AG04449 (cell line): ENCODE measurements at regions not wholly inside any gene's neighbourhood (a gene's known extent, or its start where the extent isn't known, plus 50 kb on each side); places are given as distances from the start of the nearest gene placed in this dataset.

Experiments used
- CTCF ChIA-PET: fragments of 350-600 bp; formaldehyde crosslinking; extraction: SDS; loops from one replicate; lab custom pipeline; 2021; ENCODE audit warnings: antibody characterized with exemption; lab: Yijun Ruan, JAX
- POLR2A ChIA-PET: fragments of 400-600, 350-600 bp; formaldehyde crosslinking; extraction: SDS; loops from one replicate; lab custom pipeline; 2020; ENCODE audit warnings: antibody characterized with exemption, inconsistent platforms; lab: Yijun Ruan, JAX
- DNase-seq: peaks from one replicate; pipeline ENCODE4 v3.0.0-alpha.2; 2010; ENCODE audit warnings: low read depth, low spot score
- H3K4me3 ChIP-seq: 2 replicates; pipeline ENCODE4 v1.5.1; 2011; ENCODE audit warnings: low read depth, mild to moderate bottlenecking, control low read depth, low read length
- CTCF ChIP-seq: IDR thresholded peaks from one replicate; pipeline ENCODE4 v1.5.1; 2011; ENCODE audit warnings: mild to moderate bottlenecking, moderate library complexity, low read length, control low read depth, inconsistent platforms; ENCODE audit not compliant: insufficient read depth; ENCODE audit errors: missing control alignments

- POLR2A ChIA-PET, result no interaction called here
- TF ChIP-seq CTCF, result no peak
- no peak for DNase-seq
- H3K4me3 ChIP-seq, result no peak overlapping the region
- CTCF ChIA-PET, result no interaction called here
Measured at GRCh38 chr17:79518585-79519523, 92.0 kb downstream of the RBFOX3 start.

DNA sequence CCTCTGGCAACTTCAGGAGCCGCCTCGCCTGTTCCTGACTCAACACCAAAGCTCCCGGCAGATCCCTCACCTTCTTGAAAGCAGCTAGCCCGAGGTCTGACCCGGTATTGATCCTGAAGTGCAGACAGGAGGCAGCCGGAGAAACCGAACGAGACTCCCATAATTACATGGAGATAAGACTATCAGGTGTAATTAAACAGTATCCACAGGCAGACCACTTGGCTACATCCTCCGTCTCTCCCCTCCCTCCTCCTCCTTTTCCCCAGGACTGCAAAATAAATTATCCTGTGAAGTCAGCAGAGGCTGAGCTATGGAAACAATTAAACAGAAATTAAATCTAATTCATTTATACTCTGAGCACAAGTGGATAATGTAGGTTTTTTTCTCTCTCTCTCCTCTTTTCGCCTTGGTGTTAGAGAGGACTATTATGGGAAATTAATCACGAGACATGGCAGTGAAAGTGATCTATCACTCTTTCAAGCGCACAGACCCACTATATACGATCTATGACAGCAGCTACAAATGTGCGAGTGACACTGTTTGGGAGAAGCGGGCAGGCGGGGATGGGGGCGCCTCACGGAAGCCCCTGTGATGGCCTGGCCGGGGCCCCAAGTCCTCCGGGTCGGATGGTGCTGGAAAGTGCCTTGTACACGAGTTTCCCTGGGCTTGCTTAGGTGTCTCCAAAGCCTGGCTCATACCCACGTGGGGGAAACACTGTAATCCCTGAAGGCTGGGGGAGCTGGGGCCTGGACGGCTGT is 92.8 kb downstream of the RBFOX3 start:
- POLR2A ChIA-PET, result no interaction called here
- CTCF ChIA-PET, result no interaction called here
- no peak for TF ChIP-seq CTCF
- no peak overlapping the region for H3K4me3 ChIP-seq
- no peak for DNase-seq

DNA sequence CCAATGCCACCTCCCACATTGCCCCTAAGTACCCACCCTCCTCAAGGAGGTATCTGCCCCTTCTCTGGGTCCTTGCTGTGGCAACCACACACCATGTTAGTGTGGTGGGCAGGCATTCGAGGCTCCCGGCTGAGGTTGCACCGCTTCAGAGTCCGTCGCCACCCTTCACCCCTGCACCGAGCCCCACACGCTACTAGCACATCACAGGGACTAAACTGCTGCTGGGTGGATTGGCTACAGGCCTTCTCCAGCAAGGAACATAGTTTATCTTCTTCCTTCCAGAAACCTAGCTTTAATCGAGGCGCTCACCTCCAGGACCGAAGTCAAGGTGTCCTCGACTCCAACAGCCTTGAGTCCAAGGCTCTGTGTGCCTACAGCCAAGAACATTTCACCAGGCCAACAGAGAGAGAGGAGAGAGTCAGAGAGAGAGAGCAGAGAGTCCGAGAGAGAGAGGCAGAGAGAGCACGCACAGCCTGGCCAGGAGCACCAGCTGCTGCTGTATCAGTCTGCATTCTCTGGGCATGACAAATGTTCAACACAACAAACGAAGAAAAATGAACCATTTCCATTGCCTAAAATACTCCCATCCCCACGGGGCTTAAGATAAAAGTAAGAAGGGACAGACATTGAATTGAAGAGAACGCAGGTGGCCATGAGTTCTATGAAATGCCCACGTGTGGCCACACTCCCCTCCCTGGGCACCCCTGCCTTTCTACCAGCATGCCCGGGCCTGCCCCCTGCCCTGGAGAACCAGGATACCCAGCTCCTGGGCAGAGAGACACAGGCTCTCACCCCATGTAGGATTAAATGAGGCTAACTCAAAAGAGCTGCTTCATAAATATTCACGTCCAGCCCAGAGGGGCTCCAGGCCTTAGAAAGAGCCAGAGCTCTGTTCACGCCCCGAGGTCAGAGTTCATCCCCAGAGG is 94.9 kb downstream of the RBFOX3 start:
- POLR2A ChIA-PET, result no interaction called here

GRCh38 chr17:79515110-79515509 is 95.7 kb downstream of the RBFOX3 start:
- ChIA-PET CTCF (no interaction called here), POLR2A (no interaction called here)
- TF ChIP-seq CTCF, result no peak
- DNase-seq, result no peak
- no peak overlapping the region for H3K4me3 ChIP-seq

More for the DNA sequence above, 94.9 kb downstream of the RBFOX3 start:
- TF ChIP-seq CTCF, result no peak
- DNase-seq, result no peak
- CTCF ChIA-PET, result no interaction called here
- no peak overlapping the region for H3K4me3 ChIP-seq

DNA sequence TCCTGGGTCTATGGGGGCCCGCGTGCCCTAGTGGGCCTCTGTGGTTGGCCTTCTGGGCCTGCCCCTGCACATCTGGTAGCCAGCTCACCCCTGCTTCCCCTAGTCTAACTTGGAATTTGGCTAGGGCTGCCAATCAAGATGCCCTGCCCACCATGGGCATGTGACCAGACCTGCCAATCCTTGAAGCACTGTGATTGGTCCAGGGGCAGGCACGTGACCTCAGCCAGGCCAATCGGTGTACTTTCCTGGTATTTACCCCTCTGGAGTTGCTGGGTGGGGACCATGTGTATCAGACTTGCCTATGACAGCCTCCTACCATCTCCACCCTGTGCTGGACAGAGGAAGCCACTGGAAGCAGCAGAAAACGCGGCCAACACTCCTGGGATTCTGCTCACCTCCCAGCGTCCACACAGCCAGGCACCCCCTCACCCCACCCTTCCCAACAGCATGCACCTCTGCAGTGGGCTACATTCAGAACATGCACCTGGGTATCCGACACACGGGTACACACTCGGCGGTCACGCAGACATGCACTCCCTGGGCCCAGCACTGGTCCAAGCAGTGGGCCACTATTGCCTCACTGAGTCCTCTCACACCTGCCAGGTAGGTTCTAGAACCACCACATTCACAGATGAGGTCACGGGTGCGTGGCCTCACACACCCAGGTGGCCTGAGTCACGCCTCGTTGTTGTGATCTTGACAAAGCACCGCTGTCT is 96.9 kb downstream of the RBFOX3 start:
- ChIA-PET POLR2A (no interaction called here), CTCF (no interaction called here)

More for the DNA sequence above, 96.9 kb downstream of the RBFOX3 start:
- DNase-seq, result no peak
- TF ChIP-seq CTCF, result no peak
- H3K4me3 ChIP-seq, result no peak overlapping the region
